ENCODE measurements at regions not wholly inside any gene's neighbourhood (a gene's known extent, or its start where the extent isn't known, plus 50 kb on each side); places are given as distances from the start of the nearest gene placed in this dataset.

GRCh38 chr20:57087102-57087501, 179.3 kb downstream of the BMP7 start:
- Histone ChIP-seq H3K4me1 (no peaks in the 10 kb centered on the region), H3K9me3 (peaks cover 0 to 4% of the 10 kb centered on the region in 2 donors), H3K27me3 (peaks cover 0 to 13% of the 10 kb centered on the region in 2 donors), H3K27ac (no peak overlapping the region), H3K4me3 (no peak overlapping the region), H3K36me3 (no peaks in the 10 kb centered on the region)
- intact Hi-C loops (cut with DNase I; ENCODE audit: low total_unique reads) = no loop called here
- TF ChIP-seq CTCF (IDR thresholded peaks at IDR 0.05) (no peak), POLR2A (IDR thresholded peaks at IDR 0.05) (no peak), POLR2AphosphoS5 (IDR thresholded peaks at IDR 0.05) (no peak)
- no peak for DNase-seq (ENCODE audit: low spot score in 2 of 2)

GRCh38 chr20:57087705-57088104, 178.7 kb downstream of the BMP7 start:
- Histone ChIP-seq H3K36me3 (no peaks in the 10 kb centered on the region), H3K4me1 (no peaks in the 10 kb centered on the region), H3K9me3 (peaks cover 0 to 4% of the 10 kb centered on the region in 2 donors), H3K27ac (no peak overlapping the region), H3K4me3 (no peak overlapping the region), H3K27me3 (peaks cover 0 to 12% of the 10 kb centered on the region in 2 donors)
- intact Hi-C loops (cut with DNase I; ENCODE audit: low total_unique reads) = no loop called here
- no peak for DNase-seq (ENCODE audit: low spot score in 2 of 2)
- no peak for TF ChIP-seq POLR2AphosphoS5 (IDR thresholded peaks at IDR 0.05)
- no peak for TF ChIP-seq POLR2A (IDR thresholded peaks at IDR 0.05)
- TF ChIP-seq CTCF (IDR thresholded peaks at IDR 0.05) = no peak

GRCh38 chr20:57088436-57088835, 178.0 kb downstream of the BMP7 start:
- intact Hi-C loops (cut with DNase I; ENCODE audit: low total_unique reads) = no loop called here
- H3K27ac ChIP-seq = no peak overlapping the region
- DNase-seq (ENCODE audit: low spot score in 2 of 2) = no peak
- no peaks in the 10 kb centered on the region for H3K4me1 ChIP-seq
- no peak for TF ChIP-seq POLR2A (IDR thresholded peaks at IDR 0.05)
- TF ChIP-seq CTCF (IDR thresholded peaks at IDR 0.05) = no peak
- no peak for TF ChIP-seq POLR2AphosphoS5 (IDR thresholded peaks at IDR 0.05)
- H3K27me3 ChIP-seq = peaks cover 0 to 12% of the 10 kb centered on the region in 2 donors
- peaks cover 0 to 4% of the 10 kb centered on the region in 2 donors for H3K9me3 ChIP-seq
- H3K36me3 ChIP-seq = no peaks in the 10 kb centered on the region
- H3K4me3 ChIP-seq = no peak overlapping the region

- no peak overlapping the region for H3K27ac ChIP-seq
- peaks cover 0 to 12% of the 10 kb centered on the region in 2 donors for H3K27me3 ChIP-seq
- H3K4me3 ChIP-seq = no peak overlapping the region
- H3K9me3 ChIP-seq = peaks cover 0 to 4% of the 10 kb centered on the region in 2 donors
- H3K36me3 ChIP-seq = no peaks in the 10 kb centered on the region
- TF ChIP-seq CTCF (IDR thresholded peaks at IDR 0.05) (peak; percentile 59 to 93 (median 83)), POLR2AphosphoS5 (IDR thresholded peaks at IDR 0.05) (no peak)
- intact Hi-C loops (cut with DNase I; ENCODE audit: low total_unique reads) = loop anchor here (5.0 to 10.0 kb wide), 2 partner anchors 255 to 1378 kb away; no protein-coding TSS in a partner anchor
- no peaks in the 10 kb centered on the region for H3K4me1 ChIP-seq
- peak; percentile 57 to 70 for DNase-seq (ENCODE audit: low spot score in 2 of 2)
Observed at GRCh38 chr20:57089699-57090144, 176.7 kb downstream of the BMP7 start.

- no peak for DNase-seq (ENCODE audit: low spot score in 2 of 2)
- Histone ChIP-seq H3K27ac (no peak overlapping the region), H3K4me3 (no peak overlapping the region), H3K4me1 (no peaks in the 10 kb centered on the region), H3K27me3 (peaks cover 0 to 12% of the 10 kb centered on the region in 2 donors), H3K36me3 (no peaks in the 10 kb centered on the region), H3K9me3 (peaks cover 0 to 4% of the 10 kb centered on the region in 2 donors)
- TF ChIP-seq POLR2AphosphoS5 (IDR thresholded peaks at IDR 0.05) = no peak
- no peak for TF ChIP-seq POLR2A (IDR thresholded peaks at IDR 0.05)
- TF ChIP-seq CTCF (IDR thresholded peaks at IDR 0.05) = no peak
- intact Hi-C loops (cut with DNase I; ENCODE audit: low total_unique reads) = loop anchor here (5.0 to 10.0 kb wide), 2 partner anchors 254 to 1376 kb away; no protein-coding TSS in a partner anchor
Observed at GRCh38 chr20:57090590-57091560, 175.6 kb downstream of the BMP7 start.
